WTC11 (cell line): ENCODE measurements at regions not wholly inside any gene's neighbourhood (a gene's known extent, or its start where the extent isn't known, plus 50 kb on each side); places are given as distances from the start of the nearest gene placed in this dataset.

Source experiments
- NFE2L1 ChIP-seq: sonication (generic); formaldehyde crosslinking; IDR thresholded peaks from 2 replicates; pipeline ENCODE4 v1.8.1; 2023; ENCODE audit warnings: missing genetic modification reagents
- NFYB ChIP-seq: sonication (generic); formaldehyde crosslinking; conservative IDR thresholded peaks from 2 replicates; pipeline ENCODE4 v1.8.0; 2022; ENCODE audit warnings: low read depth, missing genetic modification reagents
- ZNF232 ChIP-seq: sonication (generic); formaldehyde crosslinking; IDR thresholded peaks from 2 replicates; pipeline ENCODE4 v1.8.0; 2022; ENCODE audit warnings: mild to moderate bottlenecking, missing genetic modification reagents
- ZNF263 ChIP-seq: sonication (generic); formaldehyde crosslinking; IDR thresholded peaks from 2 replicates; pipeline ENCODE4 v1.8.1; 2022; ENCODE audit warnings: low read depth, mild to moderate bottlenecking, moderate library complexity, missing genetic modification reagents
- TF ChIP-seq, protein P1 (sequence below): fragments of 200-600 bp; IDR thresholded peaks from 2 replicates; pipeline ENCODE4 v1.8.0; 2022; ENCODE audit warnings: antibody characterized with exemption
- TF ChIP-seq, protein P2 (sequence below): sonication (generic); formaldehyde crosslinking; IDR thresholded peaks from 2 replicates; pipeline ENCODE4 v1.8.0; 2023; ENCODE audit warnings: missing genetic modification reagents, mild to moderate bottlenecking, borderline replicate concordance

DNA sequence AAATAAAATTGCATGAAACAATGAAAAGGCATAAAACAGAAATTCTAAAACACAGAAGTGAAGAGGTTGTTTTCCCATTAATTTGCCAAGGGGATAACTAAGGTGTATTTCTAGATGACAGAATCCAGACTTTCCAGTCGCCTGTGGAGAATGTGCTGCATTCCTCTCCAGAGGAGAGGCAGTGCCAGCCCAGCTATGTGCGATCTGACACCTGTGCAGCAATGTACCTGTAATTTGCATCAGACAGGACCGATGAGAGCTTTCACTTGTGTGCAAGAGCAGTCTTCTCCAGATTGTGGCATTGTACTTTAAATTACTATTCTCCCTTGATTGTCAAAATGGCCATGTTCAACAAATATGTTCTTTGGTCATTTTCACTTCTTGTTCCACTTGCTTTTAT, 1037.9 kb downstream of the EFNB2 start:
- TF ChIP-seq, protein P1, sequence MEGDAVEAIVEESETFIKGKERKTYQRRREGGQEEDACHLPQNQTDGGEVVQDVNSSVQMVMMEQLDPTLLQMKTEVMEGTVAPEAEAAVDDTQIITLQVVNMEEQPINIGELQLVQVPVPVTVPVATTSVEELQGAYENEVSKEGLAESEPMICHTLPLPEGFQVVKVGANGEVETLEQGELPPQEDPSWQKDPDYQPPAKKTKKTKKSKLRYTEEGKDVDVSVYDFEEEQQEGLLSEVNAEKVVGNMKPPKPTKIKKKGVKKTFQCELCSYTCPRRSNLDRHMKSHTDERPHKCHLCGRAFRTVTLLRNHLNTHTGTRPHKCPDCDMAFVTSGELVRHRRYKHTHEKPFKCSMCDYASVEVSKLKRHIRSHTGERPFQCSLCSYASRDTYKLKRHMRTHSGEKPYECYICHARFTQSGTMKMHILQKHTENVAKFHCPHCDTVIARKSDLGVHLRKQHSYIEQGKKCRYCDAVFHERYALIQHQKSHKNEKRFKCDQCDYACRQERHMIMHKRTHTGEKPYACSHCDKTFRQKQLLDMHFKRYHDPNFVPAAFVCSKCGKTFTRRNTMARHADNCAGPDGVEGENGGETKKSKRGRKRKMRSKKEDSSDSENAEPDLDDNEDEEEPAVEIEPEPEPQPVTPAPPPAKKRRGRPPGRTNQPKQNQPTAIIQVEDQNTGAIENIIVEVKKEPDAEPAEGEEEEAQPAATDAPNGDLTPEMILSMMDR, result no peak
- TF ChIP-seq NFE2L1 (CRISPR knock-in tag), result no peak
- no peak for TF ChIP-seq NFYB (CRISPR knock-in tag)
- TF ChIP-seq, protein P2, sequence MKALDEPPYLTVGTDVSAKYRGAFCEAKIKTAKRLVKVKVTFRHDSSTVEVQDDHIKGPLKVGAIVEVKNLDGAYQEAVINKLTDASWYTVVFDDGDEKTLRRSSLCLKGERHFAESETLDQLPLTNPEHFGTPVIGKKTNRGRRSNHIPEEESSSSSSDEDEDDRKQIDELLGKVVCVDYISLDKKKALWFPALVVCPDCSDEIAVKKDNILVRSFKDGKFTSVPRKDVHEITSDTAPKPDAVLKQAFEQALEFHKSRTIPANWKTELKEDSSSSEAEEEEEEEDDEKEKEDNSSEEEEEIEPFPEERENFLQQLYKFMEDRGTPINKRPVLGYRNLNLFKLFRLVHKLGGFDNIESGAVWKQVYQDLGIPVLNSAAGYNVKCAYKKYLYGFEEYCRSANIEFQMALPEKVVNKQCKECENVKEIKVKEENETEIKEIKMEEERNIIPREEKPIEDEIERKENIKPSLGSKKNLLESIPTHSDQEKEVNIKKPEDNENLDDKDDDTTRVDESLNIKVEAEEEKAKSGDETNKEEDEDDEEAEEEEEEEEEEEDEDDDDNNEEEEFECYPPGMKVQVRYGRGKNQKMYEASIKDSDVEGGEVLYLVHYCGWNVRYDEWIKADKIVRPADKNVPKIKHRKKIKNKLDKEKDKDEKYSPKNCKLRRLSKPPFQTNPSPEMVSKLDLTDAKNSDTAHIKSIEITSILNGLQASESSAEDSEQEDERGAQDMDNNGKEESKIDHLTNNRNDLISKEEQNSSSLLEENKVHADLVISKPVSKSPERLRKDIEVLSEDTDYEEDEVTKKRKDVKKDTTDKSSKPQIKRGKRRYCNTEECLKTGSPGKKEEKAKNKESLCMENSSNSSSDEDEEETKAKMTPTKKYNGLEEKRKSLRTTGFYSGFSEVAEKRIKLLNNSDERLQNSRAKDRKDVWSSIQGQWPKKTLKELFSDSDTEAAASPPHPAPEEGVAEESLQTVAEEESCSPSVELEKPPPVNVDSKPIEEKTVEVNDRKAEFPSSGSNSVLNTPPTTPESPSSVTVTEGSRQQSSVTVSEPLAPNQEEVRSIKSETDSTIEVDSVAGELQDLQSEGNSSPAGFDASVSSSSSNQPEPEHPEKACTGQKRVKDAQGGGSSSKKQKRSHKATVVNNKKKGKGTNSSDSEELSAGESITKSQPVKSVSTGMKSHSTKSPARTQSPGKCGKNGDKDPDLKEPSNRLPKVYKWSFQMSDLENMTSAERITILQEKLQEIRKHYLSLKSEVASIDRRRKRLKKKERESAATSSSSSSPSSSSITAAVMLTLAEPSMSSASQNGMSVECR, result no peak
- no peak for TF ChIP-seq ZNF263
- no peak for TF ChIP-seq ZNF232 (CRISPR knock-in tag)
